ENCODE measurements at regions not wholly inside any gene's neighbourhood (a gene's known extent, or its start where the extent isn't known, plus 50 kb on each side); places are given as distances from the start of the nearest gene placed in this dataset.
"Not testable (repeated sequence)": the region's sequence is repeated elsewhere in the genome, so short reads cannot be mapped to it uniquely, and the experiment has no call there.

DNA sequence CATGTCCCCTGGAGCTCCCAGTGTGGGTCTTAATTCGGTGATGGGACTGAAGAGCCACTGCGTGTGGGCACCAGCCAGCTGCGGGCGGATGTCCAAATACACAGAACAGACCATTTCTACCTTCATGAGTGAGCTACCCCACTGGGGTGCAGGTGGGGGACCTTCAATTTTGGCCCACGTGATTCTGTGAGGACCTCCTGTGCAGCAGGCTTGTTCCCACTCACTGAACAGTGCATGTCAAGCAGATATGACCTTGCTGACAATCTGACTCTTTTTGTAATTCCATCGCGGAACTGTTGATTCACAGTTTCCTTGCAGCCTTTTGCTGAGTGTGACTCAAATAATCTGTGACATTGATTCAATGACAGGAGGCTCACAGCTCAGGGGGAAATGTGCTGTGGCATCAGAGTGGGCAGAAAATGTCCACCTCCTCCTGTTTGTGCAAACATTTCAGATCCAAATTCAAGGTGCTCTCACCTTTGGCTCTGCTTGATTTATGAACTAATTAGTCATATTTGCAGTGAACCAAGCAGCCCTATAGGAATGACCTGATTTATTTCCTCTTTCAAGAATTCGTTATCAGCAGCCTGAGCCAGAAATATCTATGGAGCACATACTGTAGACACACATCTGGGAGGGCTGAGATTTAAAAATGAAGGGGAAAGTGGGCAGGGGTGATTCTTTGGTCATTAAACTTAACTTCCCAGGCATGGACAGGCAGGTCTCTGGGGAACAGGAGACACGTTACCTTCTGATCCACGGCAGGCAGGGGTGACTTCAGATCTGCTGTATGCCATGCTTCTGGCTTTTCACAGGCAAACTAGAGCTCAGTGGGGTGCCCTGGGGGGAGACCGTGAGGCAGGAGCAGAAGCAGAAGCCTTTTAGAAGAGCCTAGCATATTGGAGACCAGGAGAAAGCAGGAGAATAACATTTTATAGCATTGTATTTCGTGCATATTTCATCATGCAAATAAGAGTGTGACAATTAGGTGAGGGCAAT is 170.0 kb upstream of the KL start:
- no peak overlapping the region for H3K27ac ChIP-seq (ENCODE audit: low read length)
- H3K36me3 ChIP-seq (ENCODE audit: control insufficient read depth in 2 of 2, insufficient read depth in 2 of 2, low read length in 2 of 2), result no peaks in the 10 kb centered on the region
- no peak overlapping the region for H3K4me3 ChIP-seq (ENCODE audit: low read length in 2 of 2)
- no peak overlapping the region for H3K9ac ChIP-seq (ENCODE audit: low read length in 2 of 2)
- no peaks in the 10 kb centered on the region for H3K27me3 ChIP-seq (ENCODE audit: control insufficient read depth in 1 of 2, insufficient read depth in 2 of 2, low read length in 2 of 2)
- H3K4me1 ChIP-seq (ENCODE audit: control insufficient read depth, insufficient read depth, low read length), result peaks cover 7% of the 10 kb centered on the region
- H3K9me3 ChIP-seq (ENCODE audit: control insufficient read depth in 2 of 2, low read length in 2 of 2), result peaks cover 0 to 4% of the 10 kb centered on the region in 2 donors

DNA sequence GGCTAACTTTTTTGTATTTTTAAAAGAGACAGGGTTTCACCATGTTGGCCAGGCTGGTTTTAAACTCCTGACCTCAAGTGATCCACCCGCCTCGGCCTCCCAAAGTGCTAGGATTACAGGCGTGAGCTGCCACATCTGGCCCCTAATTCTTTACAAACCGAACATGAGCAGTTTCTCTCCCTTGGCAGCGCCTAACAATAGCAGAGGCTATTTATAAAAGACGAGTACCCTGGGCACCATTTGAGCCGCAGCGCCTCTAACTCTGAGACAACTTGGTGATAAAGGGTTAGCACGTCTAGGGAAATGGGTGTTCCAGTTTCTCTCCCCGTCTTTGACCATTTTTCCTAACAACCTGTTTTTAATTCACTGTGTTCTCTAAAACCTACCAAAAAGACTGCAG is 168.2 kb upstream of the KL start:
- H3K27me3 ChIP-seq (ENCODE audit: control insufficient read depth in 1 of 2, insufficient read depth in 2 of 2, low read length in 2 of 2); H3K36me3 ChIP-seq (ENCODE audit: control insufficient read depth in 2 of 2, insufficient read depth in 2 of 2, low read length in 2 of 2); H3K9me3 ChIP-seq (ENCODE audit: control insufficient read depth in 2 of 2, low read length in 2 of 2); H3K4me1 ChIP-seq (ENCODE audit: control insufficient read depth, insufficient read depth, low read length): not testable (repeated sequence)
- Histone ChIP-seq H3K4me3 (ENCODE audit: low read length in 2 of 2) (peak overlapping the region; percentile 13 to 29), H3K9ac (ENCODE audit: low read length in 2 of 2) (peak overlapping the region in 1 of 2 donors; percentile 13), H3K27ac (ENCODE audit: low read length) (peak overlapping the region; percentile 6)

DNA sequence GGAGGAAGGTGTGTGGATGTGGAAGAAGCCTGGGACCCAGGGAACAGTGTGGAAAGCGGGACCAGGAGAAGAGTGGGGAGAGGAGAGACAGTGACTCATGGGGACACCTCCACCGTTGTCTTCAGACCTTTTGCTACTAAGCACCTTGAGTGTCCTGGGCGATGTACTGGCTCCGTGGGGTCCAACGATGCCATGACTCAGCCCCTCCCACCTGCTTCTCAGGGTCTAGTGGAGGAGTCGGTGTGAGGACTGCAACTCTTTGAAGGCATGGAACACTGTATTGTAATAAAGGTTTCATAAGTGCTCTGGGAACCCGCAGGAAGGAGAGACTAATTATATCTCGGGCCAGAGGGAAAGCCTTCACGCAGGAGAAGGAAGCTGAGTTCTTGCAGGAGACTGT is 166.9 kb upstream of the KL start:
- no peaks in the 10 kb centered on the region for H3K36me3 ChIP-seq (ENCODE audit: control insufficient read depth in 2 of 2, insufficient read depth in 2 of 2, low read length in 2 of 2)
- H3K27me3 ChIP-seq (ENCODE audit: control insufficient read depth in 1 of 2, insufficient read depth in 2 of 2, low read length in 2 of 2), result no peaks in the 10 kb centered on the region
- peaks cover 5% of the 10 kb centered on the region for H3K4me1 ChIP-seq (ENCODE audit: control insufficient read depth, insufficient read depth, low read length)
- no peaks in the 10 kb centered on the region for H3K9me3 ChIP-seq (ENCODE audit: control insufficient read depth in 2 of 2, low read length in 2 of 2)
- H3K4me3 ChIP-seq (ENCODE audit: low read length in 2 of 2), result no peak overlapping the region
- no peak overlapping the region for H3K27ac ChIP-seq (ENCODE audit: low read length)
- H3K9ac ChIP-seq (ENCODE audit: low read length in 2 of 2), result no peak overlapping the region

DNA sequence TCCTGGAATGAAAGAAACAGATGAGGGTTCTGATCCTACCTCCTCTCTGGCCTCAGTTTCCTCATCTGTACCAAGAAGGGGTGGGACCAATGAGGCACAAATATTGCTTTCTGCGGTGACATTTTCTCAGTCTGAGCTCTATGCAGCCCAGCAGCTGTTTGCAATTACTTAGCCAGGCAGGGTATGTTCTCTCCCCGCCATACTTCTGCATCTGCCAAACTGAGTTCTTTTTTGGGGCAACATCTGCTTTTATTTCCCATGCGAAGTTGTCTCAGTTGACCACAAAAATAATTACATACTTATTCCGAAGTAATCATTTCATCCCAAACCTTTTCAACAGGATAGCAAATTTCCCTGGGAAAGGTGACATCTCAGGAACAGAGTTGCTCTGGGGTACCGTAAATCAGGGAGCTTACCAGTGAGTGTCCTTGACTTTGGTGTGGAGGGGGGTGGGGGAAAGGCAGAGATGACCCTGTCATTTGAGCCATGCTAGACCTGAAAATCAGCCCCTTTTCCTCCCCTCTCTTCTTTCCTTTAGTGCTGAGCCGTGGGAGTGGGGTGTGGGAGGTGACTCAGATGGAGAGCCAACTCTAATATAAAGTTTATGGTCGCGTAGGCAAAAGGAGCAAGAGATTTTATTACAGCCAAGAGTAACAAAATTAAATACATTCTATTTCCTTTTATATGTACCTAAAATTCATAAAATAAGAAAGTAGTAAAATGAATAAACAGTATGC is 165.7 kb upstream of the KL start:
- Histone ChIP-seq H3K9ac (ENCODE audit: low read length in 2 of 2) (no peak overlapping the region), H3K4me3 (ENCODE audit: low read length in 2 of 2) (no peak overlapping the region), H3K4me1 (ENCODE audit: control insufficient read depth, insufficient read depth, low read length) (peaks cover 5% of the 10 kb centered on the region), H3K27me3 (ENCODE audit: control insufficient read depth in 1 of 2, insufficient read depth in 2 of 2, low read length in 2 of 2) (no peaks in the 10 kb centered on the region), H3K9me3 (ENCODE audit: control insufficient read depth in 2 of 2, low read length in 2 of 2) (no peaks in the 10 kb centered on the region), H3K36me3 (ENCODE audit: control insufficient read depth in 2 of 2, insufficient read depth in 2 of 2, low read length in 2 of 2) (no peaks in the 10 kb centered on the region), H3K27ac (ENCODE audit: low read length) (no peak overlapping the region)

DNA sequence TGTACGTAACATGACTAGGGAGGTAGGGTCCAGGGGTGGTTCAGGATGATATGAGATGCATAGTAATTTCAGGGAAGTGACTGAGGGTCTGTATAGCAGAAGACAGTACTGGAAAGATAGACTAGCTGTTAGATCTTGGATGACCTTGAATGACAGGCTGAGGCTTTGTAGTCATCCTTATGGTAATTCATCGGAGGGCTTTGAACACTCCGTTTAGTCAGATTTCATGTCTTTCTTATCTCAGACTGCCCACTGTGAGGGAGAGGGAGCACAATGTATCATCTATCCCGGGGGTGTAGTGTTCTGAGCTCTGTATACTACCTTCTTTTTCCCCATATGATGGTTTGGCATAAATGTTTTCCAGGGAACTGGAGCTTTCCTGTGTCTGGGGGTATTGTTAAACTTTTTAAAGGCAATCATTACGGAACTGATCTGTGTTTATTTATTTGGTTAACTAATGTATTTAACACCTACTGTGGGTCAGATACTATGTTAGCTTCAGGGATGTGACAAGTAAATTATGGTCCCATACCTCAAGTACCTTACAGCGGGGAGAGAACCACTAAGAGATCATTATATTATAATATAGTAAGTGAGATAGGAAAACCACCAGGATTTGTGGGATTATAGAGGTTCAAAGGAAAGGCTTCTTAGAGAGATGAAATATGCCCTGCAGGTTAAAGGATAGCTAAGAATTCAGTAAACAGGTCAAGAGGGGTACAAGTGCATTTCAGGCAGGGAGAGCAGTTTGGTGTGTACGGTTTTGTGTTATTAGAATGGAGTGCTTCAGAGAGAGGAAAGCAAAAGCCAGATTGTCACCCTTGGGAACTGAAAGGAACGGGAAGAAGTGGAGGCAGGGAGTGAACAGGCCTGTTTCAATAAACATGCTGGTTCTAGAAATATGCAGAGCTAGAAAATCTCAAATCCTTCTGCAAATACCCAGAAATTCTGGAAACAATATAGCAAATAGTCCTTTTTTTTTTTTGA is 164.8 kb upstream of the KL start:
- no peak overlapping the region for H3K27ac ChIP-seq (ENCODE audit: low read length)

DNA sequence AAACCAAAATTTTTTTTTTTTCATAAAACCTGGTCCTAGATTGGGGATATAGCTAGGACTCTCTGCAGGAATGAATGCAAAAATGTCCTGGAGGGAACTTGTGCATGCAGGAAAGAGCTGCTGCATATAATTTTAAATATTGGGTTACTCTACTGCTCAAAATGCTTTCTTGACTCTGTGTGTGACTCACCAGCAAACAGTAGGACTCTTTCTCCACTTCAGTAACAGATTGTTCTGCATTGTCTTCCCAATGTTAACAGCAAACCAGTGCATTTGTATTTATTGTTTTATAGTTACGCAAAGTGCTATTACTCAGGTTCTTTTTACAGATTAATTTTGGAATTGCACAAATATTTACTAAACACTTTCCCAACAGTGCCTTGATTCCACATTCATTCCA is 163.7 kb upstream of the KL start:
- peaks cover 5% of the 10 kb centered on the region for H3K4me1 ChIP-seq (ENCODE audit: control insufficient read depth, insufficient read depth, low read length)
- no peak overlapping the region for H3K9ac ChIP-seq (ENCODE audit: low read length in 2 of 2)
- H3K9me3 ChIP-seq (ENCODE audit: control insufficient read depth in 2 of 2, low read length in 2 of 2), result no peaks in the 10 kb centered on the region
- no peak overlapping the region for H3K4me3 ChIP-seq (ENCODE audit: low read length in 2 of 2)
- no peaks in the 10 kb centered on the region for H3K36me3 ChIP-seq (ENCODE audit: control insufficient read depth in 2 of 2, insufficient read depth in 2 of 2, low read length in 2 of 2)
- no peaks in the 10 kb centered on the region for H3K27me3 ChIP-seq (ENCODE audit: control insufficient read depth in 1 of 2, insufficient read depth in 2 of 2, low read length in 2 of 2)
- no peak overlapping the region for H3K27ac ChIP-seq (ENCODE audit: low read length)

More for the DNA sequence above, 164.8 kb upstream of the KL start:
- peaks cover 5% of the 10 kb centered on the region for H3K4me1 ChIP-seq (ENCODE audit: control insufficient read depth, insufficient read depth, low read length)
- H3K36me3 ChIP-seq (ENCODE audit: control insufficient read depth in 2 of 2, insufficient read depth in 2 of 2, low read length in 2 of 2), result no peaks in the 10 kb centered on the region
- H3K9me3 ChIP-seq (ENCODE audit: control insufficient read depth in 2 of 2, low read length in 2 of 2), result no peaks in the 10 kb centered on the region
- no peak overlapping the region for H3K4me3 ChIP-seq (ENCODE audit: low read length in 2 of 2)
- H3K27me3 ChIP-seq (ENCODE audit: control insufficient read depth in 1 of 2, insufficient read depth in 2 of 2, low read length in 2 of 2), result no peaks in the 10 kb centered on the region
- no peak overlapping the region for H3K9ac ChIP-seq (ENCODE audit: low read length in 2 of 2)

DNA sequence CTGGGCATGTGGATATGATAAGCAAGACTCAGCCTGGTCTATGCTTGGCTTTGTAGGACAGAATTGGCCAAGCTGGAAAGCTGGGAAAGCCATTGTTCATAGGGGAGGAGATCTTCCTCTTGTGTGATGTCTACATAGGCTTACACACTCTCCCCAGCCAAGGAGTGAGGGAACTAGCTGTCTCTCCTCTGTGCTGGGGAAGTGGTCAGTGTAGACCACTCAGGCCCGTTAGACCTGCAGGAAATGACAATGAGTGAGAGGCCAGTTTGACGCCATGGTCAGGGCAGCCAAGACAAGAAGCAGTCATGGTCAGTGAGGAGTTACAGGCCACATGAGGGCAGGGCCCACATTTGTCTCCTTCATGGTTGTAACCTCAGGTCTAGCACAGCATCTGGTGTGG is 159.1 kb upstream of the KL start:
- H3K4me3 ChIP-seq (ENCODE audit: low read length in 2 of 2), result no peak overlapping the region

DNA sequence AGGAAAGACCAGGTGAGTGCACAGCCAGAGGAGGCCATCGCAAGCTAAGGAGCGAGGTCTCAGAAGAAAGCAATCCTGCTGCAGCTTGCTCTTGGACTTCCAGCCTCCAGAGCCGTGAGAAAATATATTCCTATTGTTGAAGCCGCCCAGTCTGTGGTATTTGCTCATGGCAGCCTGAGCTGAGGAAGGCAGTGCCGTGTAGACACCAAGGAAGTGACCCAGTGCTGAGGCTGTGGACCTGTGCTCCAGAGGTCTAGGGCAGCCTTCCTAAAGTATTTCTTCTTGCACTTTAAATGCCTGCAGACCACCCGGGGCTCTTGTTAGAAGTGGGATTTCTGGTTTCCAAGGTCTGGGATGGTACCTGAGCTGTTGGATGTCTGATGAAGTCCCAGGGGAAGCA is 158.5 kb upstream of the KL start:
- no peaks in the 10 kb centered on the region for H3K4me1 ChIP-seq (ENCODE audit: control insufficient read depth, insufficient read depth, low read length)
- H3K36me3 ChIP-seq (ENCODE audit: control insufficient read depth in 2 of 2, insufficient read depth in 2 of 2, low read length in 2 of 2), result no peaks in the 10 kb centered on the region
- H3K27ac ChIP-seq (ENCODE audit: low read length), result no peak overlapping the region
- H3K27me3 ChIP-seq (ENCODE audit: control insufficient read depth in 1 of 2, insufficient read depth in 2 of 2, low read length in 2 of 2), result no peaks in the 10 kb centered on the region
- no peak overlapping the region for H3K9ac ChIP-seq (ENCODE audit: low read length in 2 of 2)
- peaks cover 9 to 13% of the 10 kb centered on the region in 2 donors for H3K9me3 ChIP-seq (ENCODE audit: control insufficient read depth in 2 of 2, low read length in 2 of 2)
- H3K4me3 ChIP-seq (ENCODE audit: low read length in 2 of 2), result no peak overlapping the region

More for the DNA sequence above, 159.1 kb upstream of the KL start:
- Histone ChIP-seq H3K9me3 (ENCODE audit: control insufficient read depth in 2 of 2, low read length in 2 of 2) (peaks cover 9 to 12% of the 10 kb centered on the region in 2 donors), H3K36me3 (ENCODE audit: control insufficient read depth in 2 of 2, insufficient read depth in 2 of 2, low read length in 2 of 2) (no peaks in the 10 kb centered on the region), H3K4me1 (ENCODE audit: control insufficient read depth, insufficient read depth, low read length) (no peaks in the 10 kb centered on the region), H3K27me3 (ENCODE audit: control insufficient read depth in 1 of 2, insufficient read depth in 2 of 2, low read length in 2 of 2) (no peaks in the 10 kb centered on the region), H3K9ac (ENCODE audit: low read length in 2 of 2) (no peak overlapping the region), H3K27ac (ENCODE audit: low read length) (no peak overlapping the region)

DNA sequence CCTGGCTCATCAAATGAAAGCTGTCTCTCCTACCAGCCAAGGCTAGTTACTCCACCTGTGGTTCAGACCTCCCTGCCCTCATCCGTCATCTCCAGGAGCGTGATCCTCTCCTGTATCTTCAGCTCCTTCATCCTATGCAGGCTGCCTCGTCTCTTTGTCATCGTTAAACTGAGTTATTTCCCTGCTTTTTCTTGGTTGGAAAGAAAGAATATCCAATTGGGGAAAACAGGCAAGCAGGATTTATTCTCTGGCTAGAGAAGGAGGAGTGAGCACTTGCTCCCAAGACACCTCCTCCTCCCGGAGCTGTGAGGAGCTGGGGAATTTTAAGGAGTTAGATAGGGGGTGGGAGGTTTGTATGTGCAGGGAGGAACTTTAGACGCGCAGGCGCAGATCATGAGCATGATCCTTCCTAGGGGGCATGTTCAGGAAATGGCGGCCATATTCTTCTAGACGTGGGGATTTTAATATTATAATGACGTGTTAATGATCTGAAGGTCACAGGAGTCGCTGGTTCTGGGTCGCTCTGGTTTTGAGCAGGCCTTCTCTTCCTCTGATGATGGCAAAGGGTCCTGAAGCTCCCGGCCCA is 156.4 kb upstream of the KL start:
- Histone ChIP-seq H3K36me3 (ENCODE audit: control insufficient read depth in 2 of 2, insufficient read depth in 2 of 2, low read length in 2 of 2) (no peaks in the 10 kb centered on the region), H3K9ac (ENCODE audit: low read length in 2 of 2) (no peak overlapping the region), H3K9me3 (ENCODE audit: control insufficient read depth in 2 of 2, low read length in 2 of 2) (peaks cover 9 to 13% of the 10 kb centered on the region in 2 donors), H3K4me3 (ENCODE audit: low read length in 2 of 2) (no peak overlapping the region), H3K4me1 (ENCODE audit: control insufficient read depth, insufficient read depth, low read length) (no peaks in the 10 kb centered on the region), H3K27me3 (ENCODE audit: control insufficient read depth in 1 of 2, insufficient read depth in 2 of 2, low read length in 2 of 2) (no peaks in the 10 kb centered on the region), H3K27ac (ENCODE audit: low read length) (no peak overlapping the region)

DNA sequence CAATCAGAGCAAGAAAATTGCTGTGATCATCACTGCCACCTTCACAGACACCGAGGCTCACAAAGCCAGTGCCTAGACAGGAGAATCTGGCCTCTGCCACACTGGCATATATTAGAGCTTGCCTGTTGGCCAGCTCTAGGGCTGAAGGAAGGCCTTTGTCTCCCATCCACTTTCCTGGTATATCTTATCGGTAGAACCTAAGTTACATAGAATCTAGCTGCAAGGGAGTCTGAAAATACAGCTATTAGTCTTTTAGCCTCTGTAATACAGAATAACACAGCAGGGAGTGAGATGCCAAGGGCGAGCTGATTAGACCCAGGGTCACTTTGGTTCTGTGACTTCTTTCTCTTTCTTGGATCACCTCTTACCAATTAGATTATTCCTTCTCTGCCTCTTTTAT is 154.9 kb upstream of the KL start:
- H3K36me3 ChIP-seq (ENCODE audit: control insufficient read depth in 2 of 2, insufficient read depth in 2 of 2, low read length in 2 of 2), result no peaks in the 10 kb centered on the region
- H3K27ac ChIP-seq (ENCODE audit: low read length), result no peak overlapping the region
- no peaks in the 10 kb centered on the region for H3K4me1 ChIP-seq (ENCODE audit: control insufficient read depth, insufficient read depth, low read length)
- no peak overlapping the region for H3K9ac ChIP-seq (ENCODE audit: low read length in 2 of 2)
- H3K4me3 ChIP-seq (ENCODE audit: low read length in 2 of 2), result no peak overlapping the region
- H3K9me3 ChIP-seq (ENCODE audit: control insufficient read depth in 2 of 2, low read length in 2 of 2), result peaks cover 9 to 13% of the 10 kb centered on the region in 2 donors
- H3K27me3 ChIP-seq (ENCODE audit: control insufficient read depth in 1 of 2, insufficient read depth in 2 of 2, low read length in 2 of 2), result no peaks in the 10 kb centered on the region
